ENCODE measurements at regions not wholly inside any gene's neighbourhood (a gene's known extent, or its start where the extent isn't known, plus 50 kb on each side); places are given as distances from the start of the nearest gene placed in this dataset.

- TF ChIP-seq CTCF (IDR thresholded peaks at IDR 0.05), result no peak
- TF ChIP-seq POLR2A (IDR thresholded peaks at IDR 0.05), result no peak
Measured at GRCh38 chr10:59096631-59097030, 79.8 kb upstream of the PHYHIPL start.
